Endodermal cell (in vitro differentiated cells): ENCODE measurements at regions not wholly inside any gene's neighbourhood (a gene's known extent, or its start where the extent isn't known, plus 50 kb on each side); places are given as distances from the start of the nearest gene placed in this dataset.

Experiments
- DNase-seq: peaks from one replicate; pipeline ENCODE4 v3.0.0-alpha.2; 2017
- H3K27ac ChIP-seq: 2 replicates; pipeline ENCODE4 v1.5.1; 2013; ENCODE audit warnings: mild to moderate bottlenecking, low read depth, low read length, moderate library complexity
- H3K27me3 ChIP-seq: 2 replicates; pipeline ENCODE4 v1.6.1; 2013; ENCODE audit warnings: mild to moderate bottlenecking, low read length, moderate library complexity; ENCODE audit not compliant: insufficient read depth, control insufficient read depth, poor library complexity, severe bottlenecking
- H3K36me3 ChIP-seq: 2 replicates; pipeline ENCODE4 v1.7.0; 2013; ENCODE audit warnings: mild to moderate bottlenecking, low read length, moderate library complexity; ENCODE audit not compliant: control insufficient read depth, insufficient read depth
- H3K4me1 ChIP-seq: one replicate; pipeline ENCODE4 v1.7.0; 2013; ENCODE audit warnings: low read length; ENCODE audit not compliant: control insufficient read depth, insufficient read depth
- H3K4me3 ChIP-seq: 2 replicates; pipeline ENCODE4 v1.5.1; 2013; ENCODE audit warnings: mild to moderate bottlenecking, low read length, moderate library complexity
- H3K9ac ChIP-seq: 2 replicates; pipeline ENCODE4 v1.6.1; 2013; ENCODE audit warnings: mild to moderate bottlenecking, low read length, moderate library complexity; ENCODE audit not compliant: poor library complexity, severe bottlenecking; ENCODE audit errors: extremely low read depth
- H3K9me3 ChIP-seq: 2 replicates; pipeline ENCODE4 v1.6.1; 2013; ENCODE audit warnings: mild to moderate bottlenecking, low read length, moderate library complexity; ENCODE audit not compliant: control insufficient read depth
- H3K27ac Mint-ChIP-seq: 2 replicates; pipeline ENCODE4 v1.8.0; 2020; ENCODE audit warnings: mixed read lengths
- H3K27me3 Mint-ChIP-seq: 2 replicates; pipeline ENCODE4 v1.8.0; 2021; ENCODE audit warnings: mild to moderate bottlenecking, mixed read lengths; ENCODE audit not compliant: insufficient read depth
- H3K36me3 Mint-ChIP-seq: 2 replicates; pipeline ENCODE4 v1.8.0; 2020; ENCODE audit warnings: low read depth, mixed read lengths
- H3K4me1 Mint-ChIP-seq: 2 replicates; pipeline ENCODE4 v1.8.0; 2020; ENCODE audit warnings: mixed read lengths
- H3K4me3 Mint-ChIP-seq: 2 replicates; pipeline ENCODE4 v1.8.0; 2020; ENCODE audit warnings: mild to moderate bottlenecking, moderate library complexity, mixed read lengths
- H3K9me3 Mint-ChIP-seq: 2 replicates; pipeline ENCODE4 v1.8.0; 2020; ENCODE audit warnings: mild to moderate bottlenecking, mixed read lengths
- WGBS, 2 experiments: methylation state at CpG; one replicate each; pipeline versions ENCODE4 v1.1.5 to v1.1.7; 2013; ENCODE audit warnings: missing lambda C conversion rate in 2 of 2, mixed read lengths in 1 of 2; ENCODE audit not compliant: insufficient coverage in 1 of 2, insufficient read length in 1 of 2; 5-methylcytosine and 5-hydroxymethylcytosine counted together
- TF ChIP-seq, protein P1 (sequence below): fragments of 200-600 bp; sonication (generic); conservative IDR thresholded peaks from 2 replicates; pipeline ENCODE4 v1.5.0; 2021; ENCODE audit warnings: antibody characterized with exemption, mild to moderate bottlenecking

DNA sequence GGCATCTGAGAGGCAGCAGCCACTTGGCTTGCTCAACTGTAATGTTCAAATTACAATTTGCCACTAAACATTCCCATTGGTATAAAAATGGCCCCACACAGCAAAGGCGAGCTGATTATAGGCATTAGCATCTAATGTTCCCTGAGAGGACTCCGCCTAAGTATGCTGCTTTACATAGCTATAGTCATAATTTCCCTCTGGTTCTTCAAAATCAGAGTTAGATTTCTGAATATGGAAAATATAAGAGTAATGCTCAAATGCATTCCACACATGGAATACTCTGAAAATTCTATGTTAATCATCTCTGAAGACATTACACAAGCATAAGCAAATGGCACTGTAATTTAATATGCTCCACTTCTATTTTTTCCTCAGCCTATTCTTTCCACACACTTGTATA, 83.7 kb upstream of the BTG1 start:
- TF ChIP-seq, protein P1, sequence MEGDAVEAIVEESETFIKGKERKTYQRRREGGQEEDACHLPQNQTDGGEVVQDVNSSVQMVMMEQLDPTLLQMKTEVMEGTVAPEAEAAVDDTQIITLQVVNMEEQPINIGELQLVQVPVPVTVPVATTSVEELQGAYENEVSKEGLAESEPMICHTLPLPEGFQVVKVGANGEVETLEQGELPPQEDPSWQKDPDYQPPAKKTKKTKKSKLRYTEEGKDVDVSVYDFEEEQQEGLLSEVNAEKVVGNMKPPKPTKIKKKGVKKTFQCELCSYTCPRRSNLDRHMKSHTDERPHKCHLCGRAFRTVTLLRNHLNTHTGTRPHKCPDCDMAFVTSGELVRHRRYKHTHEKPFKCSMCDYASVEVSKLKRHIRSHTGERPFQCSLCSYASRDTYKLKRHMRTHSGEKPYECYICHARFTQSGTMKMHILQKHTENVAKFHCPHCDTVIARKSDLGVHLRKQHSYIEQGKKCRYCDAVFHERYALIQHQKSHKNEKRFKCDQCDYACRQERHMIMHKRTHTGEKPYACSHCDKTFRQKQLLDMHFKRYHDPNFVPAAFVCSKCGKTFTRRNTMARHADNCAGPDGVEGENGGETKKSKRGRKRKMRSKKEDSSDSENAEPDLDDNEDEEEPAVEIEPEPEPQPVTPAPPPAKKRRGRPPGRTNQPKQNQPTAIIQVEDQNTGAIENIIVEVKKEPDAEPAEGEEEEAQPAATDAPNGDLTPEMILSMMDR: no peak
- Histone ChIP-seq H3K4me3 (no peak overlapping the region), H3K9me3 (no peaks in the 10 kb centered on the region), H3K36me3 (no peaks in the 10 kb centered on the region), H3K4me1 (no peaks in the 10 kb centered on the region), H3K27ac (no peak overlapping the region), H3K27me3 (no peaks in the 10 kb centered on the region), H3K9ac (no peak overlapping the region)
- no peak for DNase-seq
- Mint-ChIP-seq H3K36me3 (no peaks in the 10 kb centered on the region), H3K27ac (no peak overlapping the region), H3K4me1 (peaks cover 9% of the 10 kb centered on the region), H3K4me3 (no peak overlapping the region), H3K9me3 (no peaks in the 10 kb centered on the region), H3K27me3 (no peaks in the 10 kb centered on the region)
- WGBS, 2 experiments: 85% methylated on average over 2 of the region's 2 CpGs; no CpG with 5 or more reads in 1 of the 2 experiments

DNA sequence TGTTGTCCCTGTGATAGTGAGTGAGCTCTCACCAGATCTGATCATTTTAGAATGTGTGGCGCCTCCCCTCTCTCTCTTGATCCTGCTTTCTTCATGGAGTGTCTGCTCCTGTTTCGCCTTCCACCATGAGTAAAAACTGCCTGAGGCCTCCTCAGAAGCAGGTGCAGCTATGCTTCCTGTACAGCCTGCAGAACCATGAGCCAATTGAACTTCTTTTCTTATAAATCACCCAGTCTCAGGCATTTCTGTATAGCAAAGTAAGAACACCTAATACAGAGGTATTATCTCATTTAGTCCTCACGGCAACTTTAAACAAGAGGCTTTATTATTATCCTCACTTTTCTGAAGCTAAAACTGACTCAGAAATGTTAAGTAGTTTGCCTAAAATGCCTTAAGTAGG, 81.3 kb upstream of the BTG1 start:
- no peak overlapping the region for H3K4me3 Mint-ChIP-seq
- Histone ChIP-seq H3K4me3 (no peak overlapping the region), H3K27ac (no peak overlapping the region), H3K9me3 (no peaks in the 10 kb centered on the region), H3K9ac (no peak overlapping the region), H3K36me3 (no peaks in the 10 kb centered on the region), H3K4me1 (no peaks in the 10 kb centered on the region), H3K27me3 (no peaks in the 10 kb centered on the region)
- DNase-seq: no peak
- no peaks in the 10 kb centered on the region for H3K36me3 Mint-ChIP-seq
- no peaks in the 10 kb centered on the region for H3K9me3 Mint-ChIP-seq
- H3K4me1 Mint-ChIP-seq: peaks cover 9% of the 10 kb centered on the region
- WGBS, 2 experiments: 92 to 94% methylated on average over 3 of the region's 3 CpGs
- TF ChIP-seq, protein P1: no peak
- no peak overlapping the region for H3K27ac Mint-ChIP-seq
- no peaks in the 10 kb centered on the region for H3K27me3 Mint-ChIP-seq

DNA sequence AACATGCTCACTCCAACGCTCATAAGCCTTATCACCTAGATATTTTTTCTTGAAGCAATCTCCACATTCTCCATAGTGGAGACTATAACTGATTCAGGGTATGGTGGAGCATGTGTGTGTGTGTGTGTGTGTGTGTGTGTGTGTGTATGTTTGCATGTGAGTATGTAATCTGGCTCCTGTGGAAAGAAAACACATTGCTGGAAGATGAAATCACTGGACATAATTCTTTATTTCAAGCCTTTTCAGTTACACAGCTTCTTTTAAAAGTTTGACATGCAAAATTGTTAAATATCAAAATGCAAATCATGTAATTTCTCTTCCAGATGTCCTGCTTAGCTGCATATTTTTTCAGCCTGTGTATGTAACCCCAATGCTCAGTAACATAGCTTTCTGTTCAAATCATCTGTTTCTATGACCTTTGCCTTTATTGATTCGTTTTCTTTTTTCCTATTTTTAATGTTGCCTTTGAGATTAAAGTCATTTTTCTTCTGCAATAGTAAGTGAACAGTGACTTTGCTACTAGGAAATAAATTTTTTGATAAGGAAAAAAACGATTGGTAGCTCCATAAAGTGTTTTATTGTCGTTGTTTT, 80.5 kb upstream of the BTG1 start:
- no peak overlapping the region for H3K27ac ChIP-seq
- no peak overlapping the region for H3K9ac ChIP-seq
- Mint-ChIP-seq H3K9me3 (no peaks in the 10 kb centered on the region), H3K36me3 (no peaks in the 10 kb centered on the region), H3K4me1 (peaks cover 9% of the 10 kb centered on the region), H3K27ac (no peak overlapping the region), H3K4me3 (no peak overlapping the region), H3K27me3 (no peaks in the 10 kb centered on the region)
- H3K36me3 ChIP-seq: no peaks in the 10 kb centered on the region
- no peaks in the 10 kb centered on the region for H3K27me3 ChIP-seq
- H3K4me1 ChIP-seq: no peaks in the 10 kb centered on the region
- H3K4me3 ChIP-seq: no peak overlapping the region
- TF ChIP-seq, protein P1: no peak
- no peak for DNase-seq
- WGBS, 2 experiments: 88 to 92% methylated on average over 2 to 3 of the region's 4 CpGs
- no peaks in the 10 kb centered on the region for H3K9me3 ChIP-seq
